AG10803 (cell line): ENCODE measurements at regions not wholly inside any gene's neighbourhood (a gene's known extent, or its start where the extent isn't known, plus 50 kb on each side); places are given as distances from the start of the nearest gene placed in this dataset.

Experiments used
- DNase-seq: peaks from one replicate; pipeline ENCODE4 v3.0.0; 2010; ENCODE audit warnings: low read depth
- H3K4me3 ChIP-seq: 2 replicates; pipeline ENCODE4 v1.5.1; 2011; ENCODE audit warnings: mild to moderate bottlenecking, low read length, control low read depth
- CTCF ChIP-seq: conservative IDR thresholded peaks from 2 replicates; pipeline ENCODE4 v1.5.1; 2011; ENCODE audit warnings: mild to moderate bottlenecking, low read length, control low read depth, inconsistent platforms

- DNase-seq: no peak
- no peak overlapping the region for H3K4me3 ChIP-seq
- no peak for TF ChIP-seq CTCF
These were observed 763.5 kb upstream of the CELF4 start for GRCh38 chr18:38329145-38329544.

- TF ChIP-seq CTCF: no peak
- no peak overlapping the region for H3K4me3 ChIP-seq
- DNase-seq: no peak
These were observed 756.6 kb upstream of the CELF4 start for GRCh38 chr18:38322206-38322605.

GRCh38 chr18:38321262-38321661 lies 755.7 kb upstream of the CELF4 start:
- TF ChIP-seq CTCF: no peak
- no peak overlapping the region for H3K4me3 ChIP-seq
- no peak for DNase-seq

- no peak for DNase-seq
- no peak for TF ChIP-seq CTCF
- no peak overlapping the region for H3K4me3 ChIP-seq
These were observed 752.8 kb upstream of the CELF4 start for GRCh38 chr18:38318416-38318815.

GRCh38 chr18:38313831-38314230 lies 748.2 kb upstream of the CELF4 start:
- H3K4me3 ChIP-seq: no peak overlapping the region
- TF ChIP-seq CTCF: no peak
- no peak for DNase-seq

- H3K4me3 ChIP-seq: no peak overlapping the region
- no peak for DNase-seq
- no peak for TF ChIP-seq CTCF
These were observed 746.9 kb upstream of the CELF4 start for GRCh38 chr18:38312532-38312931.

- TF ChIP-seq CTCF: no peak
- no peak overlapping the region for H3K4me3 ChIP-seq
- no peak for DNase-seq
These were observed 745.3 kb upstream of the CELF4 start for GRCh38 chr18:38310936-38311335.
